H1 (cell line): ENCODE measurements at regions not wholly inside any gene's neighbourhood (a gene's known extent, or its start where the extent isn't known, plus 50 kb on each side); places are given as distances from the start of the nearest gene placed in this dataset.

Source experiments
- CHD2 ChIP-seq: IDR thresholded peaks from 2 replicates; pipeline ENCODE4 v1.6.1; 2012; ENCODE audit warnings: low read length, improper control_type of control experiment
- SIRT6 ChIP-seq: IDR thresholded peaks from one replicate; pipeline ENCODE4 v1.7.1; 2012; ENCODE audit warnings: low read length, inconsistent platforms
- TF ChIP-seq, protein P1 (sequence below): fragments of 300-600 bp; sonication (generic); IDR thresholded peaks from 2 replicates; pipeline ENCODE4 v1.7.1; 2012; ENCODE audit warnings: low read length, moderate library complexity, mild to moderate bottlenecking, inconsistent platforms; ENCODE audit not compliant: insufficient replicate concordance

DNA sequence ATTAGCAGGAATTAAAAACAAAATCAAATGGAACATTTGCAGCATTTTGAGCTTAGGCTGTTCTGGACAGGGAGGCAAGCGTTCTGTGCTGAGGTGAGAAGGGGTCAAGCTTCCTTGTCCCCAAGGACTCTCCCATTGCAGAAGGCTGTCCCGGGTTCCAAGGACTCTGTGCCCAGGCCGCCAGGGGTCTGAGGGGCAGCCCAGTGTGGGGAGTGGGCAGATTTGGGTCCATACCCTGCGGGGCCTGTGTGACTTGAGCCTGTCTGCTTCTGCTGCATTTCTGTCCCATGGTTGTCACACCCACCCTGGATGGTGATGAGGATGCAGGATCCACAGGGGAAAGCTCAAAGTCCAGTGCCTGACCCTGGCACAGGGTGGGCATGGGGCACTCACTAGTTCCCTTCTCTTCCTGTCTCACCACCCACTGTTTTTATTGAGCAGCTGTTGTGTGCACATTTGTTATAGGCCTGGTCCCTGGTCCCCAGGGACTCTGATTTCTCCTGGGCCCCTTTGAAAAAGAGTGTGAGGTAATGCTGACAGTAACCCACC, 211.4 kb upstream of the HS6ST1 start (continued):
- TF ChIP-seq, protein P1, sequence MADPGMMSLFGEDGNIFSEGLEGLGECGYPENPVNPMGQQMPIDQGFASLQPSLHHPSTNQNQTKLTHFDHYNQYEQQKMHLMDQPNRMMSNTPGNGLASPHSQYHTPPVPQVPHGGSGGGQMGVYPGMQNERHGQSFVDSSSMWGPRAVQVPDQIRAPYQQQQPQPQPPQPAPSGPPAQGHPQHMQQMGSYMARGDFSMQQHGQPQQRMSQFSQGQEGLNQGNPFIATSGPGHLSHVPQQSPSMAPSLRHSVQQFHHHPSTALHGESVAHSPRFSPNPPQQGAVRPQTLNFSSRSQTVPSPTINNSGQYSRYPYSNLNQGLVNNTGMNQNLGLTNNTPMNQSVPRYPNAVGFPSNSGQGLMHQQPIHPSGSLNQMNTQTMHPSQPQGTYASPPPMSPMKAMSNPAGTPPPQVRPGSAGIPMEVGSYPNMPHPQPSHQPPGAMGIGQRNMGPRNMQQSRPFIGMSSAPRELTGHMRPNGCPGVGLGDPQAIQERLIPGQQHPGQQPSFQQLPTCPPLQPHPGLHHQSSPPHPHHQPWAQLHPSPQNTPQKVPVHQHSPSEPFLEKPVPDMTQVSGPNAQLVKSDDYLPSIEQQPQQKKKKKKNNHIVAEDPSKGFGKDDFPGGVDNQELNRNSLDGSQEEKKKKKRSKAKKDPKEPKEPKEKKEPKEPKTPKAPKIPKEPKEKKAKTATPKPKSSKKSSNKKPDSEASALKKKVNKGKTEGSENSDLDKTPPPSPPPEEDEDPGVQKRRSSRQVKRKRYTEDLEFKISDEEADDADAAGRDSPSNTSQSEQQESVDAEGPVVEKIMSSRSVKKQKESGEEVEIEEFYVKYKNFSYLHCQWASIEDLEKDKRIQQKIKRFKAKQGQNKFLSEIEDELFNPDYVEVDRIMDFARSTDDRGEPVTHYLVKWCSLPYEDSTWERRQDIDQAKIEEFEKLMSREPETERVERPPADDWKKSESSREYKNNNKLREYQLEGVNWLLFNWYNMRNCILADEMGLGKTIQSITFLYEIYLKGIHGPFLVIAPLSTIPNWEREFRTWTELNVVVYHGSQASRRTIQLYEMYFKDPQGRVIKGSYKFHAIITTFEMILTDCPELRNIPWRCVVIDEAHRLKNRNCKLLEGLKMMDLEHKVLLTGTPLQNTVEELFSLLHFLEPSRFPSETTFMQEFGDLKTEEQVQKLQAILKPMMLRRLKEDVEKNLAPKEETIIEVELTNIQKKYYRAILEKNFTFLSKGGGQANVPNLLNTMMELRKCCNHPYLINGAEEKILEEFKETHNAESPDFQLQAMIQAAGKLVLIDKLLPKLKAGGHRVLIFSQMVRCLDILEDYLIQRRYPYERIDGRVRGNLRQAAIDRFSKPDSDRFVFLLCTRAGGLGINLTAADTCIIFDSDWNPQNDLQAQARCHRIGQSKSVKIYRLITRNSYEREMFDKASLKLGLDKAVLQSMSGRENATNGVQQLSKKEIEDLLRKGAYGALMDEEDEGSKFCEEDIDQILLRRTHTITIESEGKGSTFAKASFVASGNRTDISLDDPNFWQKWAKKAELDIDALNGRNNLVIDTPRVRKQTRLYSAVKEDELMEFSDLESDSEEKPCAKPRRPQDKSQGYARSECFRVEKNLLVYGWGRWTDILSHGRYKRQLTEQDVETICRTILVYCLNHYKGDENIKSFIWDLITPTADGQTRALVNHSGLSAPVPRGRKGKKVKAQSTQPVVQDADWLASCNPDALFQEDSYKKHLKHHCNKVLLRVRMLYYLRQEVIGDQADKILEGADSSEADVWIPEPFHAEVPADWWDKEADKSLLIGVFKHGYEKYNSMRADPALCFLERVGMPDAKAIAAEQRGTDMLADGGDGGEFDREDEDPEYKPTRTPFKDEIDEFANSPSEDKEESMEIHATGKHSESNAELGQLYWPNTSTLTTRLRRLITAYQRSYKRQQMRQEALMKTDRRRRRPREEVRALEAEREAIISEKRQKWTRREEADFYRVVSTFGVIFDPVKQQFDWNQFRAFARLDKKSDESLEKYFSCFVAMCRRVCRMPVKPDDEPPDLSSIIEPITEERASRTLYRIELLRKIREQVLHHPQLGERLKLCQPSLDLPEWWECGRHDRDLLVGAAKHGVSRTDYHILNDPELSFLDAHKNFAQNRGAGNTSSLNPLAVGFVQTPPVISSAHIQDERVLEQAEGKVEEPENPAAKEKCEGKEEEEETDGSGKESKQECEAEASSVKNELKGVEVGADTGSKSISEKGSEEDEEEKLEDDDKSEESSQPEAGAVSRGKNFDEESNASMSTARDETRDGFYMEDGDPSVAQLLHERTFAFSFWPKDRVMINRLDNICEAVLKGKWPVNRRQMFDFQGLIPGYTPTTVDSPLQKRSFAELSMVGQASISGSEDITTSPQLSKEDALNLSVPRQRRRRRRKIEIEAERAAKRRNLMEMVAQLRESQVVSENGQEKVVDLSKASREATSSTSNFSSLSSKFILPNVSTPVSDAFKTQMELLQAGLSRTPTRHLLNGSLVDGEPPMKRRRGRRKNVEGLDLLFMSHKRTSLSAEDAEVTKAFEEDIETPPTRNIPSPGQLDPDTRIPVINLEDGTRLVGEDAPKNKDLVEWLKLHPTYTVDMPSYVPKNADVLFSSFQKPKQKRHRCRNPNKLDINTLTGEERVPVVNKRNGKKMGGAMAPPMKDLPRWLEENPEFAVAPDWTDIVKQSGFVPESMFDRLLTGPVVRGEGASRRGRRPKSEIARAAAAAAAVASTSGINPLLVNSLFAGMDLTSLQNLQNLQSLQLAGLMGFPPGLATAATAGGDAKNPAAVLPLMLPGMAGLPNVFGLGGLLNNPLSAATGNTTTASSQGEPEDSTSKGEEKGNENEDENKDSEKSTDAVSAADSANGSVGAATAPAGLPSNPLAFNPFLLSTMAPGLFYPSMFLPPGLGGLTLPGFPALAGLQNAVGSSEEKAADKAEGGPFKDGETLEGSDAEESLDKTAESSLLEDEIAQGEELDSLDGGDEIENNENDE, result no peak
- TF ChIP-seq CHD2, result no peak
- TF ChIP-seq SIRT6, result no peak
